ENCODE measurements at regions not wholly inside any gene's neighbourhood (a gene's known extent, or its start where the extent isn't known, plus 50 kb on each side); places are given as distances from the start of the nearest gene placed in this dataset.

DNA sequence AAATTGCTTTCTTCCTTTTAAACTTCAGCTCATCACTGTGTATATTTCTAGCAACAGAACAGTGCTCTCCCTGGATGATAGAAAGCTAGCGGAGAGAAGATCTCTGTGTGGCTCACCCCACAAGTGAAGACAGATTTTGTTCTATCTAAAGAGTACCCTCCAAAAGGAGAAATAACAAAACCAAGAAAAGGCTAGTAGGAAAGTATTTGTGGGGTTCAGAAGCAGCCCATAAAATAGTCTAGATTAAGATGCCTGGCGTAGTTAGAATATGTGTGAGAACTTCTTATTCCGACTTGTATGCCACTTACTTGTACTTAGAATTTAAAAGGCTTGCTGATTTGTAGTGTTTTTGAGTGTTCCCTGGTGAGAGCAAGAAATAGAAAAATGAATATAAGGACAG lies 214.9 kb upstream of the IL12A start:
- TF ChIP-seq POLR2A (IDR thresholded peaks at IDR 0.05; ENCODE audit: low read length) = no peak
- TF ChIP-seq GATA1 (IDR thresholded peaks at IDR 0.05; ENCODE audit: low read depth, low read length) = no peak

Data from erythroblast (primary cell).